OCI-LY3 (cell line): ENCODE measurements at regions not wholly inside any gene's neighbourhood (a gene's known extent, or its start where the extent isn't known, plus 50 kb on each side); places are given as distances from the start of the nearest gene placed in this dataset.

Experiments used
- H2AFZ ChIP-seq: fragments of 200-600, 300-600 bp; shearing (Covaris generic); 2 replicates; pipeline ENCODE4 v1.6.0; 2014; ENCODE audit warnings: antibody characterized with exemption, low read depth, low read length
- H3K27ac ChIP-seq: fragments of 200-600, 300-600 bp; sonication (generic); 2 replicates; pipeline ENCODE4 v1.5.1; 2014; ENCODE audit warnings: mild to moderate bottlenecking, low read length, moderate library complexity, mixed read lengths
- H3K27me3 ChIP-seq: fragments of 200-600, 300-600 bp; sonication (generic); 2 replicates; pipeline ENCODE4 v1.6.1; 2014; ENCODE audit warnings: low read depth, low read length, mixed read lengths
- H3K36me3 ChIP-seq: fragments of 200-600, 300-600 bp; sonication (generic); replicated peaks from 2 replicates; pipeline ENCODE3; 2014; ENCODE audit warnings: low read depth, low read length, mixed read lengths
- H3K4me1 ChIP-seq: fragments of 300-600, 200-600 bp; sonication (generic); 2 replicates; pipeline ENCODE4 v1.6.1; 2014; ENCODE audit warnings: low read length, mixed read lengths
- H3K4me2 ChIP-seq: fragments of 200-600, 300-600 bp; sonication (generic); 2 replicates; pipeline ENCODE4 v1.6.1; 2014; ENCODE audit warnings: low read length, mixed read lengths
- H3K4me3 ChIP-seq: fragments of 300-600, 200-600 bp; sonication (generic); 2 replicates; pipeline ENCODE4 v1.5.1; 2014; ENCODE audit warnings: antibody characterized with exemption, mild to moderate bottlenecking, low read length, moderate library complexity
- H3K79me2 ChIP-seq: fragments of 300-600, 200-600 bp; shearing (Covaris generic); 2 replicates; pipeline ENCODE4 v1.6.1; 2014; ENCODE audit warnings: mild to moderate bottlenecking, low read length, mixed read lengths
- H3K9ac ChIP-seq: fragments of 300-600, 200-600 bp; shearing (Covaris generic); 2 replicates; pipeline ENCODE4 v1.6.0; 2014; ENCODE audit warnings: mild to moderate bottlenecking, low read length, moderate library complexity
- H3K9me3 ChIP-seq: fragments of 200-600, 300-600 bp; shearing (Covaris generic); 2 replicates; pipeline ENCODE4 v1.6.1; 2014; ENCODE audit warnings: low read length, mixed read lengths; ENCODE audit not compliant: insufficient read depth
- H4K20me1 ChIP-seq: fragments of 200-600, 300-600 bp; sonication (generic); 2 replicates; pipeline ENCODE4 v1.6.1; 2016; ENCODE audit warnings: low read length, mixed read lengths; ENCODE audit not compliant: insufficient read depth
- EZH2phosphoT487 ChIP-seq: fragments of 200-600 bp; shearing (Covaris generic); IDR thresholded peaks from 2 replicates; pipeline ENCODE4 v1.6.1; 2018; ENCODE audit warnings: antibody characterized with exemption, mixed run types, low read depth
- TF ChIP-seq, protein P1 (sequence below): fragments of 200-600, 300-600 bp; sonication (generic); IDR thresholded peaks from 2 replicates; pipeline ENCODE4 v1.5.1; 2014; ENCODE audit warnings: antibody characterized with exemption, low read length, low read depth

DNA sequence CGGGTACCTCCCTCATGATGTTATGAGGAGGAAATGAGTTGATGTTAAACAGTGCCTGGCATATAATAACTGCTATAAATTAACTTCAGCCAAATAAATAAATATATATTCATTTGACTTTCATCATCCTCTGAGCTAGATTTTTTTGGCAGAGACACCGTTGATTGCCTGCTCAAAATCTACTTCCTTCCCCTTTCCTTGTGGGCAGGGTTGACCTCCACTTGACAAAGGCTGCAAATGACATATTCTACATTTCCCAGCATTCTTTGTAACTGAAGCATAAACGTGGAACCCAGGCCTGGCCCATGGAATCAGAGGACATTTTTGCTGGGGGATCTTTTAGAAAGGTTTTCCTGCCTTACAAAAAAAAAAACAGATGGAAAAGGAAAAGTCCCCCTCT lies 177.8 kb downstream of the TXNL1 start:
- H4K20me1 ChIP-seq: no peaks in the 10 kb centered on the region
- no peak overlapping the region for H2AFZ ChIP-seq
- peaks cover 15% of the 10 kb centered on the region for H3K9me3 ChIP-seq
- no peaks in the 10 kb centered on the region for H3K79me2 ChIP-seq
- H3K27ac ChIP-seq: no peak overlapping the region
- H3K4me3 ChIP-seq: no peak overlapping the region
- H3K4me1 ChIP-seq: peaks cover 7% of the 10 kb centered on the region
- no peak overlapping the region for H3K9ac ChIP-seq
- H3K27me3 ChIP-seq: peaks cover 13% of the 10 kb centered on the region
- no peak for TF ChIP-seq EZH2phosphoT487
- TF ChIP-seq, protein P1, sequence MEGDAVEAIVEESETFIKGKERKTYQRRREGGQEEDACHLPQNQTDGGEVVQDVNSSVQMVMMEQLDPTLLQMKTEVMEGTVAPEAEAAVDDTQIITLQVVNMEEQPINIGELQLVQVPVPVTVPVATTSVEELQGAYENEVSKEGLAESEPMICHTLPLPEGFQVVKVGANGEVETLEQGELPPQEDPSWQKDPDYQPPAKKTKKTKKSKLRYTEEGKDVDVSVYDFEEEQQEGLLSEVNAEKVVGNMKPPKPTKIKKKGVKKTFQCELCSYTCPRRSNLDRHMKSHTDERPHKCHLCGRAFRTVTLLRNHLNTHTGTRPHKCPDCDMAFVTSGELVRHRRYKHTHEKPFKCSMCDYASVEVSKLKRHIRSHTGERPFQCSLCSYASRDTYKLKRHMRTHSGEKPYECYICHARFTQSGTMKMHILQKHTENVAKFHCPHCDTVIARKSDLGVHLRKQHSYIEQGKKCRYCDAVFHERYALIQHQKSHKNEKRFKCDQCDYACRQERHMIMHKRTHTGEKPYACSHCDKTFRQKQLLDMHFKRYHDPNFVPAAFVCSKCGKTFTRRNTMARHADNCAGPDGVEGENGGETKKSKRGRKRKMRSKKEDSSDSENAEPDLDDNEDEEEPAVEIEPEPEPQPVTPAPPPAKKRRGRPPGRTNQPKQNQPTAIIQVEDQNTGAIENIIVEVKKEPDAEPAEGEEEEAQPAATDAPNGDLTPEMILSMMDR: no peak
- H3K36me3 ChIP-seq: peaks cover 12% of the 10 kb centered on the region
- H3K4me2 ChIP-seq: no peak overlapping the region

DNA sequence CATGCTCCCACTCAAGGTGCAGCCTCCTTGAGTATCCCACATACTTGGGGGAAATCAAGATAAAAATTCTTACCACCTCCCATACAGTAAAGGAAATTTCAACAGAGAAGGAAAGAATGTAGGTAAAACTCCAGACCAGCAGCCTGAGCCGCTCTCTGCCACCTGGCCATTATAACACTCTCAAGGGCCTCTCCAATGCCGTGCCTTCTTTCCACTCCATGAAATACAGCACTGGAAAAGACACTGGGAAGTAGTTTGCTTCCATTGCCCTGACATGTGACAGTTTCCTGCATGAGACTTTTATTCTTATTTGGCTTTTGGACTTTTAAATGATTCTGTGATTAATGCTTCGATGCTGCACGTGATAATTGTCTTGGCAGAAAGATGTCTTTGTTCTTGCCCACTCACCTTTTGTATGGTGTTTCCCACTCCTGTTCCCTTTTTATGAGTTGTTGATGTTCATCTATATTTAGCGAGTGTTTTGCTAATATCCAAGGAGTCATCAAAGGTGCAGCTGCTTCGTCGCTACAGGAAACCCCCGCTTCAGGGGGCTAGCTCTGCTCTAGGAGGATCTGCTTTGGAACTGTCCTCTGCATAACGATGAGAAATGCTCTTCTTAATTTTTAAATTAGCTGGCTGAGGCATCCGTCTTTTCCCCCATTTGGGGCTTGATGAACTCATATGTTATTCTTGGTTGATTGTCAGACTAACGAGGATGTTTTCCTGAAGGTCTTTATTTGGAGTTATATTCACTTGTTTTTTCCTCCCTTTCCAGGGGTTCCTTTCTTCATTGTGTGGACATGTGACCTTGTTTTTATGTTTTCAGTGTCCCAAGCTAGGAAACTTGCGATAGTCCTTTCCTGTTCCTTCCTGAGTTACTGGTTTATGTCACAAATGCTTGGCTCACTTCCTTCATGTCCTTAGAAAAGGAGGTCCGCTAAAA lies 179.4 kb downstream of the TXNL1 start:
- Histone ChIP-seq H2AFZ (no peak overlapping the region), H3K9me3 (0 out of 2 replicates have a peak, but pooled peaks cover 2% of the 10 kb centered on the region), H3K4me2 (no peak overlapping the region), H3K4me1 (peaks cover 7% of the 10 kb centered on the region), H3K27me3 (peaks cover 14% of the 10 kb centered on the region), H3K9ac (no peak overlapping the region), H3K27ac (no peak overlapping the region), H4K20me1 (no peaks in the 10 kb centered on the region), H3K4me3 (no peak overlapping the region), H3K36me3 (no peaks in the 10 kb centered on the region), H3K79me2 (no peaks in the 10 kb centered on the region)
- TF ChIP-seq, protein P1: no peak
- no peak for TF ChIP-seq EZH2phosphoT487

- Histone ChIP-seq H3K9ac (no peak overlapping the region), H3K27me3 (peaks cover 18% of the 10 kb centered on the region), H2AFZ (no peak overlapping the region), H4K20me1 (no peaks in the 10 kb centered on the region), H3K9me3 (no peaks in the 10 kb centered on the region), H3K4me3 (no peak overlapping the region), H3K4me2 (no peak overlapping the region), H3K36me3 (no peaks in the 10 kb centered on the region), H3K79me2 (no peaks in the 10 kb centered on the region), H3K4me1 (peaks cover 7% of the 10 kb centered on the region), H3K27ac (no peak overlapping the region)
- TF ChIP-seq EZH2phosphoT487: no peak
- TF ChIP-seq, protein P1: no peak
Observed at GRCh38 chr18:56455874-56456273, 182.5 kb downstream of the TXNL1 start.

- Histone ChIP-seq H3K9me3 (no peaks in the 10 kb centered on the region), H3K79me2 (no peaks in the 10 kb centered on the region), H3K27ac (no peak overlapping the region), H3K9ac (no peak overlapping the region), H4K20me1 (no peaks in the 10 kb centered on the region), H3K27me3 (peaks cover 18% of the 10 kb centered on the region), H3K4me3 (no peak overlapping the region), H2AFZ (no peak overlapping the region), H3K4me2 (no peak overlapping the region), H3K4me1 (peaks cover 7% of the 10 kb centered on the region), H3K36me3 (no peaks in the 10 kb centered on the region)
- TF ChIP-seq, protein P1: no peak
- no peak for TF ChIP-seq EZH2phosphoT487
Observed at GRCh38 chr18:56455141-56455540, 183.3 kb downstream of the TXNL1 start.
